SK-N-SH treated with all-trans-retinoic acid at 6 μM for 48 hours (cell line): ENCODE measurements at regions not wholly inside any gene's neighbourhood (a gene's known extent, or its start where the extent isn't known, plus 50 kb on each side); places are given as distances from the start of the nearest gene placed in this dataset.

Source experiments
- CSDC2 ChIP-seq: fragments of 250-450 bp; sonication (Bioruptor Pico); IDR thresholded peaks from 2 replicates; pipeline ENCODE4 v1.5.0; 2020; ENCODE audit warnings: mild to moderate bottlenecking, moderate library complexity
- PPARA ChIP-seq: fragments of 250-450 bp; sonication (Bioruptor Pico); IDR thresholded peaks from 2 replicates; pipeline ENCODE4 v1.5.0; 2020; ENCODE audit warnings: mild to moderate bottlenecking, borderline replicate concordance
- RARB ChIP-seq: fragments of 250-450 bp; sonication (Bioruptor Pico); IDR thresholded peaks from 2 replicates; pipeline ENCODE4 v1.8.0; 2021; ENCODE audit warnings: mild to moderate bottlenecking, moderate library complexity
- ZFP3 ChIP-seq: fragments of 250-450 bp; sonication (Bioruptor Pico); IDR thresholded peaks from 2 replicates; pipeline ENCODE4 v1.5.0; 2020; ENCODE audit warnings: mild to moderate bottlenecking, moderate library complexity
- ZFP30 ChIP-seq: fragments of 450-650 bp; formaldehyde crosslinking; IDR thresholded peaks from 2 replicates; pipeline ENCODE4 v1.5.0; 2022; ENCODE audit warnings: mild to moderate bottlenecking, moderate library complexity
- TF ChIP-seq, protein P1 (sequence below): fragments of 250-450 bp; sonication (Bioruptor Pico); IDR thresholded peaks from 2 replicates; pipeline ENCODE4 v1.8.0; 2020; ENCODE audit warnings: mild to moderate bottlenecking, moderate library complexity, borderline replicate concordance
- TF ChIP-seq, protein P2 (sequence below): fragments of 250-450 bp; sonication (Bioruptor Pico); IDR thresholded peaks from 2 replicates; pipeline ENCODE4 v1.8.0; 2021; ENCODE audit warnings: low read depth, mild to moderate bottlenecking, moderate library complexity, borderline replicate concordance

DNA sequence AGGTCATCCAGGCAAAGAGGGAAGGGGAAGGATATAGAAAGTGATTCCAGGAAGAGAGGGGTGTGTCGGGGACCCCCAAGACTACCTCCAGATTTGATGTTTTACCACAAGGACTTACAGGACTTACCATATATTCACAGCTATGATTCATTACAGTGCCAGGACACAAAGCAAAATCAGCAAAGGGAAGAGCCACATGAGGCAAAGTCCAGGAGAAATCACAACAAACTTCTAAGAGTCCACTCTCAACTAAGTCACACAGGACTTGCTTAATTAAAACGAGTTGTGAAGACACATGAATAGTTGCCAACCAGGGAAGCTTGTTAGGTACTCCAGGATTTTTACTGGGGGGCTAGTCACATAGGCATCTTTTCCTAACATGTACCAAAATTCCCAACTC, 217.3 kb downstream of the TTLL7 start:
- TF ChIP-seq, protein P1, sequence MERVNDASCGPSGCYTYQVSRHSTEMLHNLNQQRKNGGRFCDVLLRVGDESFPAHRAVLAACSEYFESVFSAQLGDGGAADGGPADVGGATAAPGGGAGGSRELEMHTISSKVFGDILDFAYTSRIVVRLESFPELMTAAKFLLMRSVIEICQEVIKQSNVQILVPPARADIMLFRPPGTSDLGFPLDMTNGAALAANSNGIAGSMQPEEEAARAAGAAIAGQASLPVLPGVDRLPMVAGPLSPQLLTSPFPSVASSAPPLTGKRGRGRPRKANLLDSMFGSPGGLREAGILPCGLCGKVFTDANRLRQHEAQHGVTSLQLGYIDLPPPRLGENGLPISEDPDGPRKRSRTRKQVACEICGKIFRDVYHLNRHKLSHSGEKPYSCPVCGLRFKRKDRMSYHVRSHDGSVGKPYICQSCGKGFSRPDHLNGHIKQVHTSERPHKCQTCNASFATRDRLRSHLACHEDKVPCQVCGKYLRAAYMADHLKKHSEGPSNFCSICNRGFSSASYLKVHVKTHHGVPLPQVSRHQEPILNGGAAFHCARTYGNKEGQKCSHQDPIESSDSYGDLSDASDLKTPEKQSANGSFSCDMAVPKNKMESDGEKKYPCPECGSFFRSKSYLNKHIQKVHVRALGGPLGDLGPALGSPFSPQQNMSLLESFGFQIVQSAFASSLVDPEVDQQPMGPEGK (CRISPR knock-in tag), result no peak
- TF ChIP-seq RARB (CRISPR knock-in tag), result no peak
- no peak for TF ChIP-seq PPARA (CRISPR knock-in tag)
- no peak for TF ChIP-seq CSDC2 (CRISPR knock-in tag)
- TF ChIP-seq, protein P2, sequence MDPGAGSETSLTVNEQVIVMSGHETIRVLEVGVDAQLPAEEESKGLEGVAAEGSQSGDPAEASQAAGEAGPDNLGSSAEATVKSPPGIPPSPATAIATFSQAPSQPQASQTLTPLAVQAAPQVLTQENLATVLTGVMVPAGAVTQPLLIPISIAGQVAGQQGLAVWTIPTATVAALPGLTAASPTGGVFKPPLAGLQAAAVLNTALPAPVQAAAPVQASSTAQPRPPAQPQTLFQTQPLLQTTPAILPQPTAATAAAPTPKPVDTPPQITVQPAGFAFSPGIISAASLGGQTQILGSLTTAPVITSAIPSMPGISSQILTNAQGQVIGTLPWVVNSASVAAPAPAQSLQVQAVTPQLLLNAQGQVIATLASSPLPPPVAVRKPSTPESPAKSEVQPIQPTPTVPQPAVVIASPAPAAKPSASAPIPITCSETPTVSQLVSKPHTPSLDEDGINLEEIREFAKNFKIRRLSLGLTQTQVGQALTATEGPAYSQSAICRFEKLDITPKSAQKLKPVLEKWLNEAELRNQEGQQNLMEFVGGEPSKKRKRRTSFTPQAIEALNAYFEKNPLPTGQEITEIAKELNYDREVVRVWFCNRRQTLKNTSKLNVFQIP (CRISPR knock-in tag), result no peak
- no peak for TF ChIP-seq ZFP3
- TF ChIP-seq ZFP30, result no peak
